PC-3 (cell line): ENCODE measurements at regions not wholly inside any gene's neighbourhood (a gene's known extent, or its start where the extent isn't known, plus 50 kb on each side); places are given as distances from the start of the nearest gene placed in this dataset.
"Not testable (repeated sequence)": the region's sequence is repeated elsewhere in the genome, so short reads cannot be mapped to it uniquely, and the experiment has no call there.

Experiments
- ATAC-seq: fragments of 200-7000 bp; cut with Tn5 transposase; 2 replicates; pipeline ENCODE4 v1.9.1; 2020; ENCODE audit warnings: mild to moderate bottlenecking, moderate library complexity
- BruUV-seq: library from RNA; stranded (reverse); fragments of 400-500 nt; replicated peaks from 2 replicates; lab custom pipeline; 2021; lab: Mats Ljungman, UMichigan
- CTCF ChIA-PET: fragments of 300-600 bp; sonication (Branson Sonifier 250); formaldehyde crosslinking; loops from one replicate; lab custom pipeline; 2022; ENCODE audit warnings: antibody characterized with exemption; lab: Charles Lee
- POLR2A ChIA-PET: fragments of 300-600 bp; sonication (Branson Sonifier 250); formaldehyde crosslinking; loops from one replicate; lab custom pipeline; 2022; ENCODE audit warnings: antibody characterized with exemption; ENCODE audit not compliant: unreplicated experiment; lab: Charles Lee
- DNase-seq: peaks from one replicate; pipeline ENCODE4 v3.0.0-alpha.2; 2015
- H2AFZ ChIP-seq: fragments of 300-600 bp; sonication (generic); 2 replicates; pipeline ENCODE4 v1.6.0; 2016; ENCODE audit warnings: antibody characterized with exemption, low read length
- H3F3A ChIP-seq: fragments of 300-600 bp; sonication (generic); one replicate; pipeline ENCODE4 v1.6.0; 2017; ENCODE audit warnings: antibody characterized with exemption, low read length, control low read depth, mild to moderate bottlenecking; ENCODE audit not compliant: unreplicated experiment
- H3K27ac ChIP-seq: fragments of 300-600 bp; sonication (generic); 2 replicates; pipeline ENCODE4 v1.5.1; 2016; ENCODE audit warnings: mild to moderate bottlenecking, low read length
- H3K27me3 ChIP-seq: fragments of 300-600 bp; sonication (generic); 2 replicates; pipeline ENCODE4 v1.6.1; 2016; ENCODE audit warnings: low read length, mixed read lengths
- H3K36me3 ChIP-seq: fragments of 300-600 bp; sonication (generic); 2 replicates; pipeline ENCODE4 v1.6.1; 2016; ENCODE audit warnings: low read depth, mixed run types, low read length, mixed read lengths
- H3K4me1 ChIP-seq: fragments of 300-600 bp; sonication (generic); 2 replicates; pipeline ENCODE4 v1.5.1; 2016; ENCODE audit warnings: low read length; ENCODE audit not compliant: insufficient read depth
- H3K4me2 ChIP-seq: fragments of 300-600 bp; sonication (generic); 2 replicates; pipeline ENCODE4 v1.6.0; 2016; ENCODE audit warnings: low read length
- H3K4me3 ChIP-seq: fragments of 300-600 bp; sonication (generic); 2 replicates; pipeline ENCODE4 v1.5.1; 2016; ENCODE audit warnings: mild to moderate bottlenecking, low read length, mixed read lengths
- H3K79me2 ChIP-seq: fragments of 300-600 bp; sonication (generic); 2 replicates; pipeline ENCODE4 v1.6.1; 2017; ENCODE audit warnings: low read length, mixed read lengths
- H3K9ac ChIP-seq: fragments of 300-600 bp; sonication (generic); 2 replicates; pipeline ENCODE4 v1.6.0; 2016; ENCODE audit warnings: mild to moderate bottlenecking, low read length
- H3K9me2 ChIP-seq: fragments of 300-600 bp; sonication (generic); replicated peaks from 2 replicates; pipeline ENCODE4 v1.6.1; 2016; ENCODE audit warnings: mixed run types, low read length, mixed read lengths
- H3K9me3 ChIP-seq: fragments of 300-600 bp; sonication (generic); 2 replicates; pipeline ENCODE4 v1.6.1; 2016; ENCODE audit warnings: low read length, mixed read lengths
- H4K20me1 ChIP-seq: fragments of 300-600 bp; sonication (generic); 2 replicates; pipeline ENCODE4 v1.6.1; 2016; ENCODE audit warnings: low read length, mixed read lengths
- CTCF ChIP-seq: fragments of 300-600 bp; sonication (generic); conservative IDR thresholded peaks from 2 replicates; pipeline ENCODE4 v1.5.1; 2017; ENCODE audit warnings: antibody characterized with exemption, low read depth, mild to moderate bottlenecking, low read length
- EZH2 ChIP-seq: fragments of 300-600 bp; sonication (generic); IDR thresholded peaks from one replicate; pipeline ENCODE4 v1.6.1; 2017; ENCODE audit warnings: antibody characterized with exemption, mild to moderate bottlenecking, low read length; ENCODE audit not compliant: unreplicated experiment
- EZH2phosphoT487 ChIP-seq: fragments of 300-600 bp; sonication (generic); IDR thresholded peaks from 2 replicates; pipeline ENCODE4 v1.6.1; 2018; ENCODE audit warnings: mild to moderate bottlenecking, antibody characterized with exemption, low read length, borderline replicate concordance
- intact Hi-C: fragments of 100-400 bp; cut with micrococcal nuclease; formaldehyde crosslinking; loops from 2 replicates; pipeline ENCODE4 v1.9.0; 2023

- Histone ChIP-seq H2AFZ (no peak overlapping the region), H3K9me3 (no peaks in the 10 kb centered on the region), H3K9ac (no peak overlapping the region), H3K36me3 (no peaks in the 10 kb centered on the region), H3K4me3 (no peak overlapping the region), H3K4me2 (no peak overlapping the region), H3F3A (no peaks in the 10 kb centered on the region), H3K79me2 (no peaks in the 10 kb centered on the region), H3K27ac (no peak overlapping the region), H3K27me3 (no peaks in the 10 kb centered on the region), H3K9me2 (no peaks in the 10 kb centered on the region), H4K20me1 (no peaks in the 10 kb centered on the region), H3K4me1 (no peaks in the 10 kb centered on the region)
- intact Hi-C loops: no loop called here
- BruUV-seq: no TSS peak
- DNase-seq (no peak), ATAC-seq (no peak)
- ChIA-PET CTCF (no interaction called here), POLR2A (no interaction called here)
- TF ChIP-seq EZH2 (no peak), CTCF (no peak), EZH2phosphoT487 (no peak)
These were observed 146.2 kb upstream of the FAT4 start for GRCh38 chr4:125168531-125168930.

- not testable (repeated sequence) for H3K4me2 ChIP-seq, H3K27me3 ChIP-seq, BruUV-seq
These were observed 148.7 kb upstream of the FAT4 start for GRCh38 chr4:125166012-125166411.

GRCh38 chr4:125159001-125159400 lies 155.8 kb upstream of the FAT4 start:
- Histone ChIP-seq H3K4me1 (no peaks in the 10 kb centered on the region), H3K9me3 (no peaks in the 10 kb centered on the region), H3K4me3 (no peak overlapping the region), H3K9me2 (no peaks in the 10 kb centered on the region), H3K9ac (no peak overlapping the region), H3K36me3 (no peaks in the 10 kb centered on the region), H3K79me2 (no peaks in the 10 kb centered on the region), H3F3A (no peaks in the 10 kb centered on the region), H3K27ac (no peak overlapping the region), H3K27me3 (no peaks in the 10 kb centered on the region), H2AFZ (no peak overlapping the region), H3K4me2 (no peak overlapping the region), H4K20me1 (no peaks in the 10 kb centered on the region)
- POLR2A ChIA-PET: interaction anchor here (0.6 kb wide), 1 partner anchor 210 kb away, joined by 3 read pairs; no protein-coding TSS in a partner anchor
- no TSS peak for BruUV-seq
- ATAC-seq (no peak), DNase-seq (no peak)
- TF ChIP-seq EZH2: no peak
- TF ChIP-seq EZH2phosphoT487: no peak
- no peak for TF ChIP-seq CTCF
- intact Hi-C loops: no loop called here
- CTCF ChIA-PET: no interaction called here

More at GRCh38 chr4:125166012-125166411, 148.7 kb upstream of the FAT4 start:
- H4K20me1 ChIP-seq, ATAC-seq, CTCF ChIA-PET, POLR2A ChIA-PET, H3K9ac ChIP-seq, H3K36me3 ChIP-seq, H3F3A ChIP-seq, H3K4me1 ChIP-seq, intact Hi-C loops, H3K79me2 ChIP-seq, H3K27ac ChIP-seq, H3K9me2 ChIP-seq, DNase-seq, H3K4me3 ChIP-seq, H3K9me3 ChIP-seq, H2AFZ ChIP-seq: not testable (repeated sequence)
